ENCODE measurements at regions not wholly inside any gene's neighbourhood (a gene's known extent, or its start where the extent isn't known, plus 50 kb on each side); places are given as distances from the start of the nearest gene placed in this dataset.
"Not testable (repeated sequence)": the region's sequence is repeated elsewhere in the genome, so short reads cannot be mapped to it uniquely, and the experiment has no call there.

- TF ChIP-seq CTCF (IDR thresholded peaks at IDR 0.05; ENCODE audit: insufficient read depth, low read depth, low read length) = no peak
- DNase-seq (ENCODE audit: low read depth) = no peak
- CTCF ChIA-PET = interaction anchor here (0.8 kb wide), 1 partner anchor 34 kb away, joined by 3 read pairs; no protein-coding TSS in a partner anchor
- POLR2A ChIA-PET = no interaction called here
- no peak overlapping the region for H3K4me3 ChIP-seq (ENCODE audit: low read depth, low read length)
- H3K36me3 ChIP-seq (ENCODE audit: control insufficient read depth, insufficient read depth, low read length) = no peaks in the 10 kb centered on the region
- H3K27me3 ChIP-seq (ENCODE audit: control insufficient read depth, insufficient read depth, low read length) = no peaks in the 10 kb centered on the region
These were observed 99.5 kb upstream of the TMTC4 start for GRCh38 chr13:100773923-100774663.

GRCh38 chr13:100773429-100773828 lies 98.8 kb upstream of the TMTC4 start:
- ChIA-PET CTCF (interaction anchor here (0.6 to 0.8 kb wide), 2 partner anchors 34 to 35 kb away, joined by 3 read pairs; no protein-coding TSS in a partner anchor), POLR2A (no interaction called here)
- no peak for TF ChIP-seq CTCF (IDR thresholded peaks at IDR 0.05; ENCODE audit: insufficient read depth, low read depth, low read length)
- H3K36me3 ChIP-seq (ENCODE audit: control insufficient read depth, insufficient read depth, low read length) = no peaks in the 10 kb centered on the region
- no peak overlapping the region for H3K4me3 ChIP-seq (ENCODE audit: low read depth, low read length)
- DNase-seq (ENCODE audit: low read depth) = no peak
- no peaks in the 10 kb centered on the region for H3K27me3 ChIP-seq (ENCODE audit: control insufficient read depth, insufficient read depth, low read length)

- H3K36me3 ChIP-seq (ENCODE audit: control insufficient read depth, insufficient read depth, low read length) = no peaks in the 10 kb centered on the region
- ChIA-PET CTCF (no interaction called here), POLR2A (no interaction called here)
- no peak for TF ChIP-seq CTCF (IDR thresholded peaks at IDR 0.05; ENCODE audit: insufficient read depth, low read depth, low read length)
- DNase-seq (ENCODE audit: low read depth) = no peak
- no peak overlapping the region for H3K4me3 ChIP-seq (ENCODE audit: low read depth, low read length)
- no peaks in the 10 kb centered on the region for H3K27me3 ChIP-seq (ENCODE audit: control insufficient read depth, insufficient read depth, low read length)
These were observed 92.6 kb upstream of the TMTC4 start for GRCh38 chr13:100767192-100767591.

- POLR2A ChIA-PET; H3K36me3 ChIP-seq (ENCODE audit: control insufficient read depth, insufficient read depth, low read length); H3K27me3 ChIP-seq (ENCODE audit: control insufficient read depth, insufficient read depth, low read length); CTCF ChIA-PET; DNase-seq (ENCODE audit: low read depth); H3K4me3 ChIP-seq (ENCODE audit: low read depth, low read length): not testable (repeated sequence)
These were observed 92.0 kb upstream of the TMTC4 start for GRCh38 chr13:100766570-100766969.

- no peak for TF ChIP-seq CTCF (IDR thresholded peaks at IDR 0.05; ENCODE audit: insufficient read depth, low read depth, low read length)
- POLR2A ChIA-PET = no interaction called here
- CTCF ChIA-PET = no interaction called here
- H3K27me3 ChIP-seq (ENCODE audit: control insufficient read depth, insufficient read depth, low read length) = no peaks in the 10 kb centered on the region
- H3K36me3 ChIP-seq (ENCODE audit: control insufficient read depth, insufficient read depth, low read length) = no peaks in the 10 kb centered on the region
- DNase-seq (ENCODE audit: low read depth) = no peak
- no peak overlapping the region for H3K4me3 ChIP-seq (ENCODE audit: low read depth, low read length)
These were observed 90.3 kb upstream of the TMTC4 start for GRCh38 chr13:100764937-100765336.

- H3K4me3 ChIP-seq (ENCODE audit: low read depth, low read length); H3K36me3 ChIP-seq (ENCODE audit: control insufficient read depth, insufficient read depth, low read length); POLR2A ChIA-PET; DNase-seq (ENCODE audit: low read depth); CTCF ChIA-PET; H3K27me3 ChIP-seq (ENCODE audit: control insufficient read depth, insufficient read depth, low read length): not testable (repeated sequence)
These were observed 87.5 kb upstream of the TMTC4 start for GRCh38 chr13:100762126-100762525.

All from BJ (cell line).